ENCODE measurements at regions not wholly inside any gene's neighbourhood (a gene's known extent, or its start where the extent isn't known, plus 50 kb on each side); places are given as distances from the start of the nearest gene placed in this dataset.
"Not testable (repeated sequence)": the region's sequence is repeated elsewhere in the genome, so short reads cannot be mapped to it uniquely, and the experiment has no call there.

DNA sequence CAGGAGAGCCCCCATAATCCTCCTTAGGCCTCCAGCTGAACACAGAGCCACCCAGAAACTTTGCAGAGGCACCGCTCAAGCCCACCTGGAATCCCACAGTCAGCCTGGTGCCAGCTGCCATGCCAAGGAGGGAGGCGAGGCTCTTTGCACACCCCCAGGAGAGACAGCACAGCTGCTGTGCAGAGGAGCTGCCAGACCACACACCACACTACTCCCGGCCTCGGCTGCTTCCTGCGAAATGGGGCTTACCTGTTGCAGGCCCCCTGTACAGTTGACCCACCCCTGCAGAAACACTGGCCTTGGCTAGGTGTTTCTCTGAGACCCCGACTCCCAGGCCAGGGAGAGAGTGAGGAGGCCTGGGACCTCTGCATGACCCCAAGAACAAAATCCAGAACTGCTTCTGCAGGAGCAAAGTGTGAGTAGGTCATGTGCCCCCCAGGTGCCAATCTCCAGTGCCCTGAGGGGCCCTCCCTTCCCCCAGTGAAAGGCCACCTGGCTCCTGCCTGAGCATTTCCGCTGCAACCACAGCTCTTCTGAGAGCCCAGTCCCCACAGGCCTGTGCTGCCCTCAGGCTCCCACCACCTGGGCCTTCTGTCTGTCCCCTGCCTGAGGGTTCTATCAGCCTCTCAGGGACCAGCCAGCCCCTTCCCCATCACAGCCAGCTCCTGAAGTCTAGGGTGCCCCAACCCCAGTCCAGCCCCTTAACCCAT lies 580.4 kb downstream of the UQCRFS1 start:
- Mint-ChIP-seq H3K36me3 (ENCODE audit: low read depth) (no peaks in the 10 kb centered on the region), H3K4me1 (ENCODE audit: low read depth) (no peaks in the 10 kb centered on the region), H3K27ac (no peak overlapping the region), H3K9me3 (peaks cover 5% of the 10 kb centered on the region), H3K4me3 (ENCODE audit: low read depth) (no peak overlapping the region), H3K27me3 (ENCODE audit: low read depth) (no peaks in the 10 kb centered on the region)
- intact Hi-C loops (cut with micrococcal nuclease) = loop anchor here (1.0 kb wide), 1 partner anchor 166 kb away; no protein-coding TSS in a partner anchor
- DNase-seq (ENCODE audit: low spot score) = no peak

DNA sequence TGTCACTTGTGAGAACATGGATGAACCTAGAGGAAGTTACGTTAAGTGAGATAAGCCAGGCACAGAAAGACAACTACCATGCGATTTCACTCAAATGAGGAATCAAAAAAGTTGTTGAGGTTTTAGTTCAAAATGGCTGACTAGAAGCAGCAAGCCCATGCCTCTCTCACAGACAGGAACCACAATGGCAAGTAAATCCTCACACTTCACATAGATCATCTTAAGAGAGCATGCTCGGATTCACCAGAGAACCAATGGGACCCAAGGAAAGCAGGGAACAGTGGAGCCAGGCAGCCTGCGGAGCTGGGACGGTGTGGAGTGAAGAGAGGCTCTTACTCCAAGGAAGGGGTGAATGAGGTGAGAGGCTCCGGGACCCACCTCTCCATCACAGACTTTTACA lies 581.0 kb downstream of the UQCRFS1 start:
- no peak for DNase-seq (ENCODE audit: low spot score)
- Mint-ChIP-seq H3K27ac (no peak overlapping the region), H3K4me1 (ENCODE audit: low read depth) (no peaks in the 10 kb centered on the region), H3K36me3 (ENCODE audit: low read depth) (no peaks in the 10 kb centered on the region), H3K4me3 (ENCODE audit: low read depth) (no peak overlapping the region), H3K27me3 (ENCODE audit: low read depth) (no peaks in the 10 kb centered on the region), H3K9me3 (peaks cover 6% of the 10 kb centered on the region)
- intact Hi-C loops (cut with micrococcal nuclease) = no loop called here

DNA sequence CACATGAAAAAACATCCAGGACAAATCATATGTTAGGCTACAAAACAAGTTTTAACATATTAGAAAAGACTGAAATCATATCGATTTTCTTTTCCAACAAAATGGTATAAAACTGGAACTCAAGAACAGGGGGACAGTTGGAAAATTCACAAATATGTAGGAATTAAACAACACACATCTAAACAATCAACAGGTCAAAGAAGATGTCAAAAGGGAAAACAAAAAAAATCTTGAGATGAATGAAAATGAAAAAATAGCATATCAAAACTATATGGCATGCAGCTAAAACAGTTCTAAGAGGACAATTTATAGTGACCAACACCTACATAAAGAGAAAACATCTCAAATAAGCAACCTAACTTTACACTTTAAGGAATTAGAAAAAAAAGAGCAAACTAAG lies 585.3 kb downstream of the UQCRFS1 start:
- intact Hi-C loops (cut with micrococcal nuclease) = no loop called here
- no peak for DNase-seq (ENCODE audit: low spot score)
- no peak overlapping the region for H3K4me3 Mint-ChIP-seq (ENCODE audit: low read depth)
- peaks cover 14% of the 10 kb centered on the region for H3K9me3 Mint-ChIP-seq
- H3K27me3 Mint-ChIP-seq (ENCODE audit: low read depth) = no peaks in the 10 kb centered on the region
- no peak overlapping the region for H3K27ac Mint-ChIP-seq
- H3K4me1 Mint-ChIP-seq (ENCODE audit: low read depth) = no peaks in the 10 kb centered on the region
- H3K36me3 Mint-ChIP-seq (ENCODE audit: low read depth) = no peaks in the 10 kb centered on the region

DNA sequence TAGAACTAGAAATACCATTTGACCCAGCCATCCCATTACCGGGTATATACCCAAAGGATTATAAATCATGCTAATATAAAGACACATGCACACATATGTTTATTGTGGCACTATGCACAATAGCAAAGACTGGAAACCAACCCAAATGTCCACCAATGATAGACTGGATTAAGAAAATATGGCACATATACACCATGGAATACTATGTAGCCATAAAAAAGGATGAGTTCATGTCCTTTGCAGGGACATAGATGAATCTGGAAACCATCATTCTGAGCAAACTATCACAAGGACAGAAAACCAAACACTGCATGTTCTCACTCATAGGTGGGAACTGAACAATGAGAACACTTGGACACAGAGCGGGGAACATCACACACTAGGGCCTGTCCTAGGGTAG lies 586.5 kb downstream of the UQCRFS1 start:
- H3K4me1 Mint-ChIP-seq (ENCODE audit: low read depth); H3K4me3 Mint-ChIP-seq (ENCODE audit: low read depth); H3K36me3 Mint-ChIP-seq (ENCODE audit: low read depth); DNase-seq (ENCODE audit: low spot score); H3K27me3 Mint-ChIP-seq (ENCODE audit: low read depth); H3K27ac Mint-ChIP-seq; intact Hi-C loops (cut with micrococcal nuclease): not testable (repeated sequence)
- peaks cover 14% of the 10 kb centered on the region for H3K9me3 Mint-ChIP-seq

DNA sequence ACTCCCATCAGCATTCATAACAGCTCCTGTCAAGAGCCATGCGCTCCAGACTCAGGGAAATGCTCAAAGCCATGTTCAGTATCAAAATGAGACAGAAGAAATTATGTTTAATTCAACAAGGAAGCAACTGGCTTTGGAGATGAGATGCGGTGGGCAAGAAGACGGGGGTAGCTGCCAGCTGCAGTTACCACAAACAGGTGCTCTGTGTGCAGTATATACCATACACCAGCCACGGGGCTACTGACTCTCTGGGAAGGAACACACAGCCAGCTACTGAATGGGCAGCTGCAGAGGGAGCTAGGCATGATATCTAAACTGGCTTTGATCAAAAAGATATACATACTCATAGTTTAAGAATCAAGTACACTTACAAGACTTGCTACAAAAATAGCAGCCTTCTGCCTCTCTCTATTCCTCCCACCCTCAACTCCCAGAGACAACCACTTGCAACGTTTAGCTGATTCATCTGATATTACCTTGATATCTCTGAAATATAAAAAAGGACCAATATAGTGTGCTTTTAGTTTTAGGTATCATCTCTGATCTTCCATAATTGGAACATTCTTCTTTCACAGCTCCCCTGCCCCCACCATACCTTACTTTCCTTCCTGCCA lies 593.0 kb downstream of the UQCRFS1 start:
- Mint-ChIP-seq H3K9me3 (peaks cover 7% of the 10 kb centered on the region), H3K36me3 (ENCODE audit: low read depth) (no peaks in the 10 kb centered on the region), H3K4me3 (ENCODE audit: low read depth) (no peak overlapping the region), H3K27ac (no peak overlapping the region), H3K27me3 (ENCODE audit: low read depth) (no peaks in the 10 kb centered on the region), H3K4me1 (ENCODE audit: low read depth) (no peaks in the 10 kb centered on the region)
- intact Hi-C loops (cut with micrococcal nuclease) = no loop called here
- no peak for DNase-seq (ENCODE audit: low spot score)

DNA sequence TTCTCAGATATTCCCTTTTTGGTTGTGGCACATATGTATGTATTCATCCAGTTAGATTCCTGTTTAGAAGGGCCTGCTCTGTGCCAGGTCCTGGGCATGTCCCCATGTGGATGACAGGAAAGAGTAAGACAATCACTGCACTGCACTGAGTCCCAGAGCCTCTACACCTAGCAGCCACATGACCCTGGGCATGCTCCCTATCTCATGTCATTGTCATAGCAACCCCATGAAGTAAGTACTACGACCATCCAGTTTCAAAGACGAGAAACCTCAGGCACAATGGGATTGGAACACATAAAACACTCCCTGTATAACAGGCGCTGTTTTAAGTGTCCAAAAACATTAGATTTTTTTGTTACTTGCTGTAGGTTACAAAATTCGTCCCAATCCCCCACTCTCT lies 594.4 kb downstream of the UQCRFS1 start:
- Mint-ChIP-seq H3K27me3 (ENCODE audit: low read depth) (no peaks in the 10 kb centered on the region), H3K4me3 (ENCODE audit: low read depth) (no peak overlapping the region)

DNA sequence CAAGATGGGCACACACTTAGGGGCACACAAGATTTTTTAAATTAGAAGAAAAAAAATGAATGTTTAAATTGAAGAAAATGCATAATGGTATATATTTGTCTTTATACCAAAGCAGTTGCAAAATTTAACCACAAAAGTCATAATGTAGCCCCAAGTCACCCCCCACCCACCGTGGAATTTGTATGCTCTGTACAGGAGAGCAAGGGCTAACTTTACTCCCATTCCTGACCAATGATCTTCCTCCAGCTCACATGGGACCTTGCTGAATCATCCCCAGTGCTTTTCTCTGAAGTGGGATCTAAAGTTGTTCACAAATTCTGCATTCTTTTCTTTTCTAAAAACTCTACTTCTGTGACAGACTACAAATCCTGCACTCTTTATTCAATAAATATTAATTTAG lies 597.0 kb downstream of the UQCRFS1 start:
- Mint-ChIP-seq H3K4me1 (ENCODE audit: low read depth) (no peaks in the 10 kb centered on the region), H3K4me3 (ENCODE audit: low read depth) (no peak overlapping the region), H3K27ac (no peak overlapping the region), H3K9me3 (peaks cover 20% of the 10 kb centered on the region), H3K27me3 (ENCODE audit: low read depth) (no peaks in the 10 kb centered on the region), H3K36me3 (ENCODE audit: low read depth) (no peaks in the 10 kb centered on the region)
- intact Hi-C loops (cut with micrococcal nuclease) = no loop called here
- DNase-seq (ENCODE audit: low spot score) = no peak

More for the DNA sequence above, 594.4 kb downstream of the UQCRFS1 start:
- intact Hi-C loops (cut with micrococcal nuclease) = no loop called here
- Mint-ChIP-seq H3K9me3 (peaks cover 20% of the 10 kb centered on the region), H3K36me3 (ENCODE audit: low read depth) (no peaks in the 10 kb centered on the region), H3K4me1 (ENCODE audit: low read depth) (no peaks in the 10 kb centered on the region), H3K27ac (no peak overlapping the region)
- DNase-seq (ENCODE audit: low spot score) = no peak

DNA sequence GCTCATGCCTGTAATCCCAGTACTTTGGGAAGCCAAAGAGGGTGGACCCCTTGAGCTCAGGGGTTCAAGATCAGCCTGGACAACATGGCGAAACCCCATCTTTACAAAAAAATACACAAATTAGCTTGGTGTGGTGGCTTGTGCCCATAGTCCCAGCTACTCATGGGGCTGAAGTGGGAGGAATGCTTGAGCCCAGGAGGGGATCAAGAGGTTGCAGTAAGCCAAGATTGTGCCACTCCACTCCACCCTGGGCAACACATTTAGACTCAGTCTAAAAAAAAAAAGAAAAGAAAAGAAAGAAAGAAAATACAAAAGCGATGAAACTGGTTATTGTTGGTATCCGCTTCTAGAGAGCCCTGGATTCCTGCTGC lies 597.4 kb downstream of the UQCRFS1 start:
- DNase-seq (ENCODE audit: low spot score) = no peak
- H3K27ac Mint-ChIP-seq = no peak overlapping the region
- no peaks in the 10 kb centered on the region for H3K36me3 Mint-ChIP-seq (ENCODE audit: low read depth)
- intact Hi-C loops (cut with micrococcal nuclease) = no loop called here
- no peaks in the 10 kb centered on the region for H3K4me1 Mint-ChIP-seq (ENCODE audit: low read depth)
- H3K9me3 Mint-ChIP-seq = peaks cover 20% of the 10 kb centered on the region
- H3K27me3 Mint-ChIP-seq (ENCODE audit: low read depth) = no peaks in the 10 kb centered on the region
- H3K4me3 Mint-ChIP-seq (ENCODE audit: low read depth) = no peak overlapping the region

DNA sequence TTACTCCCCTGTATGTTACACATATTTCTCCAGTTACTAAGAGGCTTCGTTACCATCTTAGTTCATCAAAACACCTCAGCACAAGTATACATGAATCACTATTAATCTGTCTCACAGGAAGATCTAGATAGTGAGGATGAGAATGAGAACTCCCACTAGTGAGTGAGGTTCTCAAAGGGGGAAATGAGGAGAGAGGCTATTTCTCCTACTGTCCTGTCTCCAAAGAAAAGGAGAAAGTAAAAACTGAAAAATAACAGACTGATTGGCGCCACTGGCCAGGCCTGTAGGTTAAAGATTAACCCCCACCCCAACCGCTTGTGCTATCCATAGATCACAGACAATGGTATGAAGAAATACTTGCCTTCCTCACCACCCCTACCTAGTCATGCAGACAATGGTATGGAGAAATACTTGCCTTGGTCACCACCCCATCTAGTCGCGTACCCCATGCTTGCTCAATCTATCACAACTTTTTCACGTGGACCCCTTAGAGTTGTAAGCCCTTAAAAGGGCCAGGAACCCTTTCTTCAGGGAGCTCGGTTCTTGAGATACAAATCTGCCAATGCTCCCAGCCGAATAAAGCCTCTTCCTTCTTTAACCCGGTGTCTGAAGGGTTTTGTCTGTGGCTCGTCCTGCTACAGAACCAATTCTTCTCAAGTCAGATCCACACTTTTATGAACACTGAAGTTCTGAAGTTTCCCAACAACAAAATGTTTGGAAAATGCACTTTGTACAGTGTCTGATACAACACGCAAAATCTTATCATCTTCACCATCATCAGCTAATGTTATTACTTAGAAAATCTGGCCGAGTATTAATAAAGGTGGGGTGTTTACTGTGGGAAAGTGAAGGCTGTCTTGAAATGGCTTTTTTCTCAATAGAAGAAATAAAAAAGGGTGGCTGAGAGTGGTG lies 598.1 kb downstream of the UQCRFS1 start:
- peaks cover 20% of the 10 kb centered on the region for H3K9me3 Mint-ChIP-seq
- H3K27ac Mint-ChIP-seq = no peak overlapping the region
- no peaks in the 10 kb centered on the region for H3K36me3 Mint-ChIP-seq (ENCODE audit: low read depth)
- H3K4me3 Mint-ChIP-seq (ENCODE audit: low read depth) = no peak overlapping the region
- DNase-seq (ENCODE audit: low spot score) = no peak
- H3K27me3 Mint-ChIP-seq (ENCODE audit: low read depth) = no peaks in the 10 kb centered on the region
- intact Hi-C loops (cut with micrococcal nuclease) = no loop called here
- no peaks in the 10 kb centered on the region for H3K4me1 Mint-ChIP-seq (ENCODE audit: low read depth)

DNA sequence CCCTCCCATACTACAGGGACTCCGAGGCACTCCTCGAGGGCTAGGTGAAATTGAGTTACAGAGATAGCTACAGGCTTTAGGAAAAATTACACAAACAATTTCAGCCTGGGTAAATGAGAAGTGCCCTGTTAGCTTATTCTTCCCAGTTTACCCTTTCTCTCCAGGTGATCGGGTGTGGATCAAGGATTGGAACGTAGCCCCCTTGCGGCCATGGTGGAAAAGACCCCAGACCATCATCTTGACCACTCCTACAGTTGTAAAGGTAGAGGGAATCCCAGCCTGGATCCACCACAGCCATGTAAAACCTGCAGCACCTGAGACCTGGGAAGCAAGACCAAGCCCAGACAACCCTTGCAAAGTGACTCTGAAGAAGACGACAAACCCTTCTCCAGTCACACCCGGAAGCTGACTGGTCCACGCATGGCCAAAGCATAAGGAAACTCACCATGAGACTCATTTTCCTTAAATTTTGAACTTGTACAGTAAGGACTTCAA lies 600.6 kb downstream of the UQCRFS1 start:
- no peaks in the 10 kb centered on the region for H3K27me3 Mint-ChIP-seq (ENCODE audit: low read depth)
- no peak for DNase-seq (ENCODE audit: low spot score)
- no peaks in the 10 kb centered on the region for H3K36me3 Mint-ChIP-seq (ENCODE audit: low read depth)
- no peak overlapping the region for H3K27ac Mint-ChIP-seq
- intact Hi-C loops (cut with micrococcal nuclease) = no loop called here
- H3K4me3 Mint-ChIP-seq (ENCODE audit: low read depth) = no peak overlapping the region
- no peaks in the 10 kb centered on the region for H3K4me1 Mint-ChIP-seq (ENCODE audit: low read depth)
- peaks cover 20% of the 10 kb centered on the region for H3K9me3 Mint-ChIP-seq

DNA sequence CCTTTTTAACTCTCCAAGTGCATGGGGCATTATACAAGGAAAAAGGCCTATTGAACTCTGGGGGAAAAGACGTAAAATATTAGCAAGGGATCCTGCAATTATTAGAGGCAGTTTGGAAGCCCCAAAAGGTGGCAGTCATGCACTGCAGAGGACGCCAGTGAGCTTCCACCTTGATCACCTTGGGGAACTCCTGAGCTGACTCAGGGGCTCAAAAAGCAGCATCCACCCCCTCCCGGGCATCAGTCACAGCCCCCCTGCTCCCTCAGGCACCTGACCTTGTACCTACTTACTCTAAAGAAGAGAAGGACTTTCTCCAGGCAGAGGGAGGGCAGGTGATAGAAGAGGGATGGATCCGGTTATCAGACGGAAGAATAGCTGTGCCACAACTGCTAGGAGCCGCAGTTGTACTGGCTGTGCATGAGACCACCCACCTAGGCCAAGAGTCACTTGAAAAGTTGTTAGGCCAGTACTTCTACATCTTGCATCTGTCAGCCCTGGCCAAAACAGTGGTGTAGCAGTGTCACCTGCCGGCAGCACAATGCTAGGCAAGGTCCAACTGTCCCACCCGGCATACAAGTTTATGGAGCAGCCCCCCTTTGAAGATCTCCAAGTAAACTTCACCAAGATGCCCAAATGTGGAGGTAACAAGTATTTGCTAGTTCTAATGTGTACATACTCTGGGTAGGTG lies 601.6 kb downstream of the UQCRFS1 start:
- H3K4me3 Mint-ChIP-seq (ENCODE audit: low read depth); H3K27me3 Mint-ChIP-seq (ENCODE audit: low read depth); H3K36me3 Mint-ChIP-seq (ENCODE audit: low read depth); H3K27ac Mint-ChIP-seq; DNase-seq (ENCODE audit: low spot score); intact Hi-C loops (cut with micrococcal nuclease); H3K4me1 Mint-ChIP-seq (ENCODE audit: low read depth): not testable (repeated sequence)
- H3K9me3 Mint-ChIP-seq = peaks cover 27% of the 10 kb centered on the region

DNA sequence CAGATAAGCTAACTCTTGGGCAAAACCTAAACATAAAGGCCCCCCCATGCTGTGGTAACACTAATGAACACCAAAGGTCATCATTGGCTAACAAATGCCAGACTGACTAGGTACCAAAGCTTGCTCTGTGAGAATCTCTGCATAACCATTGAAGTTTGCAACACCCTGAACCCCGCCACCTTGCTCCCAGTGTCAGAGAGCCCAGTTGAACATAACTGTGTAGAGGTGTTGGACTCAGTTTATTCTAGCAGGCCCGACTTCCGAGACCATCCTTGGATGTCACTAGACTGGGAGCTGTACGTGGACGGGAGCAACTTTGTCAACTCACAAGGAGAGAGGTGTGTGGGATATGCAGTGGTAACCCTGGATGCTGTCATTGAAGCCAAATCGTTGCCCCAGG lies 602.2 kb downstream of the UQCRFS1 start:
- Mint-ChIP-seq H3K9me3 (peaks cover 31% of the 10 kb centered on the region), H3K36me3 (ENCODE audit: low read depth) (no peaks in the 10 kb centered on the region), H3K4me1 (ENCODE audit: low read depth) (no peaks in the 10 kb centered on the region), H3K27me3 (ENCODE audit: low read depth) (no peaks in the 10 kb centered on the region), H3K27ac (no peak overlapping the region), H3K4me3 (ENCODE audit: low read depth) (no peak overlapping the region)
- DNase-seq (ENCODE audit: low spot score) = no peak
- intact Hi-C loops (cut with micrococcal nuclease) = no loop called here
